B cell (primary cell): ENCODE measurements at regions not wholly inside any gene's neighbourhood (a gene's known extent, or its start where the extent isn't known, plus 50 kb on each side); places are given as distances from the start of the nearest gene placed in this dataset.

ENCODE experiments used
- ATAC-seq: fragments of 200-7000 bp; cut with Tn5 transposase; one replicate; pipeline ENCODE4 v1.10.0; 2021; ENCODE audit warnings: low read depth, mild to moderate bottlenecking, moderate number of reproducible peaks, moderate library complexity
- CTCF ChIA-PET: fragments of 350-600 bp; sonication (Branson Sonifier 250); formaldehyde crosslinking; loops from one replicate; lab custom pipeline; 2021; ENCODE audit warnings: antibody characterized with exemption, inconsistent platforms; lab: Charles Lee
- POLR2A ChIA-PET: fragments of 350-600 bp; sonication (Branson Sonifier 250); formaldehyde crosslinking; loops from one replicate; lab custom pipeline; 2021; ENCODE audit warnings: antibody characterized with exemption; lab: Charles Lee
- DNase-seq: peaks from one replicate; pipeline ENCODE4 v3.0.0; 2013
- H2AFZ ChIP-seq: 2 replicates; pipeline ENCODE4 v1.6.1; 2012; ENCODE audit warnings: mild to moderate bottlenecking, low read depth, low read length; ENCODE audit not compliant: insufficient read depth, poor library complexity, severe bottlenecking
- H3K27ac ChIP-seq, 2 donors: 1 replicate in 1 of 2; 2 replicates in 1 of 2; pipeline ENCODE4 v1.5.1; 2012 to 2013; ENCODE audit warnings: low read length in 2 of 2, mild to moderate bottlenecking in 2 of 2, moderate library complexity in 1 of 2
- H3K27me3 ChIP-seq, 4 experiments: fragments of 200-600 bp in 1 of 4; sonication (generic) in 1 of 4; replicated peaks in 1 of 4; 1 replicate in 2 of 4; 2 replicates in 2 of 4; pipeline versions ENCODE4 v1.6.1 to v1.7.0; 2013 to 2016; ENCODE audit warnings: low read length in 3 of 4, mild to moderate bottlenecking in 2 of 4, mixed read lengths in 1 of 4, moderate library complexity in 1 of 4; ENCODE audit not compliant: insufficient read depth in 4 of 4, control insufficient read depth in 3 of 4; ENCODE audit errors: control extremely low read depth in 1 of 4
- H3K36me3 ChIP-seq, 2 experiments: replicated peaks in 1 of 2; 1 replicate in 1 of 2; 2 replicates in 1 of 2; pipeline versions ENCODE4 v1.6.1 to v1.7.1; 2013; ENCODE audit warnings: low read length in 1 of 2; ENCODE audit not compliant: insufficient read depth in 2 of 2, control insufficient read depth in 1 of 2; ENCODE audit errors: control extremely low read depth in 1 of 2, extremely low read depth in 1 of 2
- H3K4me1 ChIP-seq, 2 donors: fragments of 200-600 bp in 1 of 2; sonication (generic) in 1 of 2; 1 replicate in 1 of 2; 2 replicates in 1 of 2; pipeline versions ENCODE4 v1.5.1 to v1.6.1; 2013 to 2017; ENCODE audit warnings: low read length in 2 of 2; ENCODE audit not compliant: control insufficient read depth in 2 of 2, insufficient read depth in 2 of 2
- H3K4me2 ChIP-seq: replicated peaks from 2 replicates; pipeline ENCODE3; 2012; ENCODE audit warnings: mild to moderate bottlenecking, low read depth, low read length; ENCODE audit not compliant: poor library complexity, severe bottlenecking
- H3K4me3 ChIP-seq, 5 experiments: fragments of 200-600 bp in 1 of 5; sonication (generic) in 1 of 5; 1 replicate in 3 of 5; 2 replicates in 2 of 5; pipeline versions ENCODE4 v1.5.1 to v1.7.0; 2011 to 2016; ENCODE audit warnings: low read length in 4 of 5, mild to moderate bottlenecking in 4 of 5, low read depth in 2 of 5, control low read depth in 1 of 5, moderate library complexity in 1 of 5; ENCODE audit not compliant: insufficient read depth in 1 of 5; ENCODE audit errors: control extremely low read depth in 1 of 5, extremely low read depth in 1 of 5
- H3K79me2 ChIP-seq: fragments of 200-600 bp; sonication (generic); one replicate; pipeline ENCODE4 v1.6.0; 2016; ENCODE audit warnings: low read length; ENCODE audit not compliant: control insufficient read depth, insufficient read depth
- H3K9ac ChIP-seq: fragments of 200-600 bp; sonication (generic); 2 replicates; pipeline ENCODE4 v1.6.1; 2017; ENCODE audit warnings: mild to moderate bottlenecking, low read length, moderate library complexity
- H3K9me3 ChIP-seq, 3 donors: one replicate each; pipeline versions ENCODE4 v1.6.1 to v1.7.1; 2013; ENCODE audit warnings: low read length in 2 of 3; ENCODE audit not compliant: control insufficient read depth in 2 of 3, insufficient read depth in 1 of 3; ENCODE audit errors: control extremely low read depth in 1 of 3
- H4K20me1 ChIP-seq: 2 replicates; pipeline ENCODE4 v1.6.0; 2012; ENCODE audit warnings: mild to moderate bottlenecking, low read length; ENCODE audit not compliant: insufficient read depth, control insufficient read depth, poor library complexity, severe bottlenecking
- H3K27ac Mint-ChIP-seq: one replicate; pipeline ENCODE4 v1.8.0; 2021; ENCODE audit warnings: mixed read lengths
- H3K27me3 Mint-ChIP-seq: one replicate; pipeline ENCODE4 v1.8.0; 2021; ENCODE audit warnings: mixed read lengths
- H3K4me1 Mint-ChIP-seq: one replicate; pipeline ENCODE4 v1.8.0; 2021; ENCODE audit warnings: mixed read lengths
- H3K4me3 Mint-ChIP-seq: one replicate; pipeline ENCODE4 v1.8.0; 2021; ENCODE audit warnings: mixed read lengths
- H3K9me3 Mint-ChIP-seq: one replicate; pipeline ENCODE4 v1.8.0; 2022; ENCODE audit warnings: mixed read lengths; ENCODE audit not compliant: insufficient read depth
- EZH2 ChIP-seq: IDR thresholded peaks from 2 replicates; pipeline ENCODE4 v1.6.1; 2012; ENCODE audit warnings: borderline replicate concordance, low read depth, mild to moderate bottlenecking, moderate library complexity, low read length; ENCODE audit not compliant: insufficient read depth, poor library complexity, severe bottlenecking
- WGBS: methylation state at CpG from one replicate; pipeline ENCODE4 v1.1.5; 2013; ENCODE audit warnings: missing lambda C conversion rate; ENCODE audit not compliant: insufficient coverage; 5-methylcytosine and 5-hydroxymethylcytosine counted together
- intact Hi-C: fragments of 100-400 bp; cut with micrococcal nuclease; formaldehyde crosslinking; loops from one replicate; pipeline ENCODE4 v1.10.0; 2022
- TF ChIP-seq, protein P1 (sequence below): fragments of 200-600 bp; IDR thresholded peaks from one replicate; pipeline ENCODE4 v1.8.0; 2022; ENCODE audit warnings: antibody characterized with exemption, mild to moderate bottlenecking

DNA sequence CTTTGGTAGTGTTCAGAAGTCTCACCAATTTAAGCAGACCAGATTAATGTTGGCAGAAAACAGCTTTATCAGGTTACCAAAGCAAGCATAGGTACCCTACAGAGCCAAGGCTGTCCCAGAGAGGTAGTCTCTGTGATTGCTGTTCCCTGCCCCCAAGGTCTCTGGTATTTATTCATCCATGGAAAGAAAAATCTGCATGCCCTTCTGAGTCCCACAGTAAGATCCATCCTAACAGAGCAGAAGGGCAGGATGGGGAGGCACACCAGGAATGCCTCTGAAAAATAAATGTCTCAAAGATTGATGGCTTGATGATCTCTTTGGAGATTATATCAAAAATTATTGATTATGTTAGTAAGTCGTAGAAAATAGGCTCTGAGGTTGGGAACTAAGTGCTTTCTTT lies 122.8 kb downstream of the FAT3 start:
- CTCF ChIA-PET: no interaction called here
- Histone ChIP-seq H2AFZ (no peak overlapping the region), H3K4me2 (no peak overlapping the region), H3K4me3 (no peak overlapping the region), H3K79me2 (no peaks in the 10 kb centered on the region), H3K27ac (no peak overlapping the region), H4K20me1 (no peaks in the 10 kb centered on the region), H3K36me3 (no peaks in the 10 kb centered on the region), H3K9ac (no peak overlapping the region), H3K9me3 (no peaks in the 10 kb centered on the region), H3K4me1 (no peaks in the 10 kb centered on the region), H3K27me3 (no peaks in the 10 kb centered on the region)
- Mint-ChIP-seq H3K27me3 (no peaks in the 10 kb centered on the region), H3K4me1 (no peaks in the 10 kb centered on the region), H3K9me3 (peaks cover 2% of the 10 kb centered on the region), H3K4me3 (no peak overlapping the region), H3K27ac (no peak overlapping the region)
- DNase-seq: no peak
- POLR2A ChIA-PET: no interaction called here
- TF ChIP-seq, protein P1, sequence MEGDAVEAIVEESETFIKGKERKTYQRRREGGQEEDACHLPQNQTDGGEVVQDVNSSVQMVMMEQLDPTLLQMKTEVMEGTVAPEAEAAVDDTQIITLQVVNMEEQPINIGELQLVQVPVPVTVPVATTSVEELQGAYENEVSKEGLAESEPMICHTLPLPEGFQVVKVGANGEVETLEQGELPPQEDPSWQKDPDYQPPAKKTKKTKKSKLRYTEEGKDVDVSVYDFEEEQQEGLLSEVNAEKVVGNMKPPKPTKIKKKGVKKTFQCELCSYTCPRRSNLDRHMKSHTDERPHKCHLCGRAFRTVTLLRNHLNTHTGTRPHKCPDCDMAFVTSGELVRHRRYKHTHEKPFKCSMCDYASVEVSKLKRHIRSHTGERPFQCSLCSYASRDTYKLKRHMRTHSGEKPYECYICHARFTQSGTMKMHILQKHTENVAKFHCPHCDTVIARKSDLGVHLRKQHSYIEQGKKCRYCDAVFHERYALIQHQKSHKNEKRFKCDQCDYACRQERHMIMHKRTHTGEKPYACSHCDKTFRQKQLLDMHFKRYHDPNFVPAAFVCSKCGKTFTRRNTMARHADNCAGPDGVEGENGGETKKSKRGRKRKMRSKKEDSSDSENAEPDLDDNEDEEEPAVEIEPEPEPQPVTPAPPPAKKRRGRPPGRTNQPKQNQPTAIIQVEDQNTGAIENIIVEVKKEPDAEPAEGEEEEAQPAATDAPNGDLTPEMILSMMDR: no peak
- no peak for TF ChIP-seq EZH2
- intact Hi-C loops: no loop called here
- ATAC-seq: no peak
- no CpG with 5 or more reads among the region's 1 CpG for WGBS

GRCh38 chr11:92349486-92350156 lies 125.0 kb downstream of the FAT3 start:
- no peak for DNase-seq
- Histone ChIP-seq H3K27ac (no peak overlapping the region), H3K9ac (no peak overlapping the region), H3K4me1 (no peaks in the 10 kb centered on the region), H3K79me2 (no peaks in the 10 kb centered on the region), H3K9me3 (no peaks in the 10 kb centered on the region), H2AFZ (no peak overlapping the region), H3K4me3 (no peak overlapping the region), H4K20me1 (no peaks in the 10 kb centered on the region), H3K27me3 (no peaks in the 10 kb centered on the region), H3K36me3 (no peaks in the 10 kb centered on the region), H3K4me2 (no peak overlapping the region)
- 69% methylated on average over 3 of the region's 4 CpGs for WGBS
- no peak for ATAC-seq
- H3K4me1 Mint-ChIP-seq: no peaks in the 10 kb centered on the region
- ChIA-PET CTCF (no interaction called here), POLR2A (no interaction called here)
- peaks cover 2% of the 10 kb centered on the region for H3K9me3 Mint-ChIP-seq
- no peak for TF ChIP-seq EZH2
- TF ChIP-seq, protein P1: no peak
- H3K27ac Mint-ChIP-seq: no peak overlapping the region
- intact Hi-C loops: loop anchor here (10.0 kb wide), 1 partner anchor 65 kb away; no protein-coding TSS in a partner anchor
- no peak overlapping the region for H3K4me3 Mint-ChIP-seq
- H3K27me3 Mint-ChIP-seq: no peaks in the 10 kb centered on the region
